GM18507 (cell line): ENCODE measurements at regions not wholly inside any gene's neighbourhood (a gene's known extent, or its start where the extent isn't known, plus 50 kb on each side); places are given as distances from the start of the nearest gene placed in this dataset.

ENCODE experiments used
- DNase-seq: peaks from one replicate; pipeline ENCODE4 v3.0.0; 2011; ENCODE audit warnings: low read depth; ENCODE audit not compliant: insufficient read length; ENCODE audit errors: extremely low spot score
- FAIRE-seq: peaks from 2 replicates; lab custom pipeline; 2011; peaks lifted over from hg19 to GRCh38; lab: Jason Lieb, UNC

- DNase-seq, result no peak
- FAIRE-seq, result no peak
Observed at GRCh38 chr6:11370191-11371018, 137.9 kb upstream of the NEDD9 start.

DNA sequence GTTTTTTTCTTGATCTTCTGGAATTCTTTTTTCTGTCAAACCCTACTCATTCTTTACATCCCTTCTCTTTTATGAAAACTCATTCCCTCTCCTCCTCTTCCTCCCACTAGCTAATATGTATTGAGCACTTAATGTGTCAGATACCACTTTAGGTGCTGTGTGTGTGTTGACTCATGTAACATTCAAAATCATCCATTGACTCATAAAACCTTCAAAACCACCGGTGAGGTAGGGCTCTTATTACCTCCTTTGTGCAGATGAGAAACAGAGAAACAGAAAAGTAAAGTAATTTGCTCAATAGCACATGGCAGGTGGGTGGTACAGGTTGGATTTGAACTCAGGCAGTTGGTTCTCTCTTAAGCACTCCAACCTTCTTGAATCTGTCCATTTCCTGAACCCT lies 136.3 kb upstream of the NEDD9 start:
- peak; percentile 73 for FAIRE-seq
- DNase-seq, result no peak

GRCh38 chr6:11368264-11368663 lies 135.8 kb upstream of the NEDD9 start:
- FAIRE-seq (no peak), DNase-seq (no peak)

DNA sequence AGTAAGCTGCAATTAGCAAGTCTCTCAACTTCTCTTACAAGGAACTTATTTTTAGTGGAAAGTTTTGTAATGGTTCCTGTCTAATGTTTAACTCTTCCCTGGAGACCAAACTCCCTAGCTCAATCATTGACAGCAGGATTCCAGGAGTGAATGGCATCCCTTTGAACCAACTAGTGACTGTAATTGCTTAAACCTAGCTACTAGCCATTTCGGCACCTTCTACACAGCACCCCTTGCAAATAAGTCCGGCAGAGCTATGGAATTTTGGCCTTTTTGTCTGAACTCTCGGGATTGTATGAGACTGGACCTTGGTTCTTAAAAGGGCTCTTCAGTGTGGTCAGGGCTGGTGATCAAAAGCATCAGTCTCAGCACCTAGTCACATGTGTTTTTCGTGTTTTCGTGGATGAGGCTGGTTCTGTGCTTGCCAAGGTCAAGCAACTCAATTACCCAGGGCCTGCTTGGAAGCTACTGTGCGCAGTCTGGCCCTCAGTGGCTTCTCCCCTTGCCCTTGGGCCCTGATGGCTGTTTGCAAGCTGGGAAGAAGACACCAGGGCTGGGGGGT lies 135.3 kb upstream of the NEDD9 start:
- FAIRE-seq, result no peak
- no peak for DNase-seq

GRCh38 chr6:11366934-11367637 lies 134.6 kb upstream of the NEDD9 start:
- DNase-seq (no peak), FAIRE-seq (peak; percentile 81)

GRCh38 chr6:11366183-11366933 lies 133.9 kb upstream of the NEDD9 start:
- FAIRE-seq (peak; percentile 97), DNase-seq (no peak)

GRCh38 chr6:11364971-11365397 lies 132.5 kb upstream of the NEDD9 start:
- FAIRE-seq, result no peak
- no peak for DNase-seq

DNA sequence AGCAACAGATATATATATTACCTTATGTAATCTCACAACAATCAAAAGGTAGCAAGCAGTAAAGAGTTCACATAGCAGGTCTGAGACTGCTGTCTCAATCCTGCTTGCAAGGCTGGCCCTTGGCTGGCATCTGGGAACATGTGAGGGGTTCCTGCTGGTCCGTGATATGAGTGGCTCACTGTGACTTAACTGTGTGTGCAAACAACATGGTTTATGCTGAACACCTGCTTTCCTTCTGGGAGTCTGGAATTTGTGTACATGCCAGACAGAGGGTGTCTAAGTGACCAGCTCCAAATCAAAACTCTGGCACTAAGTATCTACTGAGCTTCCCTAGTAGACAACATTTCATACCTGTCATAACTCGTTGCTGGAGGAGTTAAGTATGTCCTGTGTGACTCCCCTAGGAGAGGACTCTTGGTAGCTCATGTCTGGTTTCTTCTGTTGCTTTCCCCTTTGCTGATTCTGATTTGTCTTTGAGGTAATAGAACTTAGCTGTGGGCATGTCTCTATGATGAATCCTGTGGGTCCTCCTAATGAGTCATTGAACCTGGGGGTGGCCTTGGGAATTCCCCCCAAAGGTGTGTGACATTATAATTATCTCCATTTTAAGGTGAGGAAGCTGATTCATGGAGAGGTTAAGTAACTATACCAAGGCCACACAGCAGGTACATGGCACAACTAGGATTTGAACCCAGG lies 131.6 kb upstream of the NEDD9 start:
- FAIRE-seq (peak; percentile 61), DNase-seq (no peak)

- no peak for DNase-seq
- peak; percentile 38 for FAIRE-seq
Observed at GRCh38 chr6:11362564-11362963, 130.1 kb upstream of the NEDD9 start.

DNA sequence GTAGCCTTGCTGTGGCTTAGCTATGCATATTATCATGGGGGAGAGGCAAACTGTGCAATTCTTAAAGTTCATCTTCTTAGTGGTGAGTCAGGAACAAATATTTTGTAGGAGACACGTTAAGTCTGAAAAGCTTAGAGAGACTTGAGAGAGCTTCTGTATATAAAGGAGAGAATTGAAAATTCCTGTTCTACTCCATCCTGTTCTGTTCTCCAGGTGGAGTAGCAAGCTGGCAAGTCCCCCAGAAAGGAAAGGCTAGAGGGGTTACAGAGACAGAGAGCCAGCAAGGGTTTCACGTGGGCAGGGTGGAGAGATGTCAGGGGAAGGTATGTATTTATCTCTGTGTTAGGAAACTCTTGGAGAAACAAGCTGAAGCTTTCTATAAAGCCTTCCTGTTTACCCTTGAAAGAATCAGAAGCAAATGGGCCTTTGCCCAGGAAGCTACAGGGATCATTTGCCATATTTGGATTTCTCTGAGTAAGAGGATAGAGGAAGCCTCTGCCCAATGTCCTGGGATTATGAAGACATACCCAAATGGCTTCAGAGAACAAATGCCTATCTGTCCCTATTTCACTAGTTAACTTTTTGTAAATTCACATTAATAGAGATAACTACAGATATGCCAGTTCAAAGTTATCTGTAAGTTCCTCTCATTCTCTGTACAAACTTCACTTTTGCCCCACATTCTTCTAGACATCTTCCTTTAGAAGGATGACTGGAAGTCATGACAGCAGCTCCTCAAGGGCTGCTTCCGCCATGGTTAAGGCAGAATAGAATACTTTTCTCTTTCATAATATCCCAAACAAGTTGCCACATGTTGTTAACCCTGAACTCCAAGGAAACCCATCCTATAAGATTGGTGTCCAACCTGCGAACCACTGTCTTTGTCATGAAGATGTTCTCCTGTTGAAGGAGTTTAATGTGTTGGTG lies 126.7 kb upstream of the NEDD9 start:
- DNase-seq (no peak), FAIRE-seq (no peak)

DNA sequence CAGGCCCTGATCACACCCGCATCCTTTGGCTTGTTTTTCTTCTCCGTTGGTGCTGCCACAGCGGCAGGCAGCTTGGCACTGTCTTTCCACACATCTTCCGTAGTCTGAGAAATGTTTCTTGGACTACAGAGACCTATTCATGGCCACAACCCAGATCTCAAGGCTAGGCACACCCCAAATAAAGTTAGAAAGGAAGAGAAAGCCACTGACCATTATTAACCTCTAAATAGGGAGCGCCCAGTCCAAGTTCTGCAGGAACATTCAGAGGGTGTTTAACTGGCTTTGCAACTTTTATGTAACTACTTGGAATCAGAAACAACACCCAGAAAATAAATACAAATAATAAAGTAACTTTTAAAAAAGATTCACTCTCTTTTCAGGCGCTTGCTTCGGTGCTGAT lies 124.8 kb upstream of the NEDD9 start:
- DNase-seq (no peak), FAIRE-seq (no peak)

DNA sequence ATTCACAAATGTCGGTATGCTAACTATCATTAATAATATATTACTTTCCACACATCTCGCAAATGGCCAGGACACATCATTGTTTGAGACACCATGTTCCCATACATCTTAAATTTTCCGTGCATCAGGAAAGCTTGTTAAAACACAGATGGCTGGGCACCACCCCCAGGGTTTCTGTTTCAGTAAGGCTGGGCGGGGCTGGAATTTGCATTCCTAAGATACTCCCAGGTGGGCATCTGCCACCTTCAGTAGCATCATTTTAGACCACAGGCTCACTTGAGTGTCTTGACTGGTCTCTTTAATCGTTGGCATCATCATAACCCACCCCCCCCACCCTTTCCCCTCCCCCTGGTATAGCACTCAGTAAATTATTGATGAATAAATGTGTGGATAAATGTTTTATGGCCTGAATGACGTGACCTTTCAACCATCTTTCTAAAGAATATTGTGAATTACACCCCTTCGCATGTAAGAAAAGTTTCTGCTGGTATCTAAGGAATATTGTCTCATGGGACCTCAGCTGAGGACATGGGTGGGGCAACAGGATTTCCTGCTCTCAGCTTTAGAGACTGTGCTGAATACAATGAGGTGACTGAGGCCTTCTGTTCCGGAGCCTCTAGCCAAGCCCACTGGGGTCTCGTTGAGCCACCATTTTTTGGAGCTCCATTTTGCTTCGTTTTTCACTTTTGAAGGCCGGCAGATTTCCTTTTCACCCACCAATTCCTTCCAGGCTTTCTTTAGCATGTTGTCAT lies 124.1 kb upstream of the NEDD9 start:
- no peak for DNase-seq
- FAIRE-seq, result no peak

DNA sequence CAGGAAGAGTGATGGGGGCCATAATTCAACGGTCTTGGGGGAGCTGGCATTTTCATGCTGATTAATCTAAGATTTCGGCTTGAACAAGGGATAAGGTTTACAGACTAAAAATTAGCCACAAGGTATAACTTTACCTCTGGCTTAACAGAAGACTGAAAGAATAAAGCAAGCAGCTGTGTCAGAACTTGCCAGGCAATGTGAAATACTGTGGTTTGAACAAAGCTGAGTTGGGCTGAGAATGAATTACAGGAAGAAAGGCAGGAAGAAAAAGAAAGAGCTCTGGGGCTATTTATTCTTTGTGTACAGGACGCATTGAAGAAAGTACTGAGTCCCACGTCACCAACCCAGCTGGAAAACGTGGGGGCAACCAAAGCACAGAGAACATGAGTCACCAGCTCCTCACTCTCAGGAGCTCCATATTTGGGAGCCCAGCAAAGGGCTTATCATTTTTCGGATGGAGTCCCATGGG lies 121.5 kb upstream of the NEDD9 start:
- DNase-seq (no peak), FAIRE-seq (peak; percentile 65)

GRCh38 chr6:11350294-11350693 lies 117.8 kb upstream of the NEDD9 start:
- no peak for DNase-seq

GRCh38 chr6:11349880-11350279 lies 117.4 kb upstream of the NEDD9 start:
- no peak for FAIRE-seq
- DNase-seq, result no peak

More at GRCh38 chr6:11350294-11350693, 117.8 kb upstream of the NEDD9 start:
- FAIRE-seq, result no peak

DNA sequence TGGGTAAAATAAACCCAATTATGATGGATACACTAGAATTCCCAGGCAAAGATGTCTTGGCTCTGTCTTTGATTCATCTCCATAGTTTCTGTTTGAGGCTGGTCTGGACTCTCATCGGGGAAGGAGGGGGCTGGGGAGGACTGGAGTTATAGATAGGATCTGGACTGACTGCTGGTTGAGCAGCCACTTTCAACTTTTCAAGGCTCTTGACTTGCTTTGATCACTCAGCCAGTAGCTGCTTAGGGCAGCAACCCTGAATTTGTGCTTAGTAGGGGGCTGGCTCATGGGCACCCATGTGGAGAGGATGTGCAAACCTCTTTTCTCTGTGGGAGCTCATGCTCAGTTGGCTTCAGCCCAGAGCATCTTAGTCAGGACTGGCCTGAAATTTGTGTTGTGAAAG lies 114.0 kb upstream of the NEDD9 start:
- FAIRE-seq, result peak; percentile 70
- DNase-seq, result no peak

GRCh38 chr6:11345536-11345935 lies 113.1 kb upstream of the NEDD9 start:
- DNase-seq (no peak), FAIRE-seq (peak; percentile 24)
